Neuron (in vitro differentiated cells): ENCODE measurements at regions not wholly inside any gene's neighbourhood (a gene's known extent, or its start where the extent isn't known, plus 50 kb on each side); places are given as distances from the start of the nearest gene placed in this dataset.

Experiments
- H2AFZ ChIP-seq: one replicate; pipeline ENCODE4 v1.6.1; 2013; ENCODE audit warnings: low read depth, mild to moderate bottlenecking, inconsistent platforms, low read length, moderate library complexity
- H3K27me3 ChIP-seq: one replicate; pipeline ENCODE4 v1.6.1; 2013; ENCODE audit warnings: low read length; ENCODE audit not compliant: insufficient read depth
- H3K36me3 ChIP-seq: one replicate; pipeline ENCODE4 v1.6.1; 2013; ENCODE audit warnings: low read length; ENCODE audit not compliant: insufficient read depth
- H3K4me1 ChIP-seq: one replicate; pipeline ENCODE4 v1.6.1; 2013; ENCODE audit warnings: low read length; ENCODE audit not compliant: insufficient read depth
- H3K4me3 ChIP-seq: 2 replicates; pipeline ENCODE4 v1.5.1; 2013; ENCODE audit warnings: mild to moderate bottlenecking, low read length, moderate library complexity
- H3K9me3 ChIP-seq: one replicate; pipeline ENCODE4 v1.6.1; 2013; ENCODE audit warnings: low read length

- Histone ChIP-seq H3K27me3 (no peaks in the 10 kb centered on the region), H3K9me3 (no peaks in the 10 kb centered on the region), H3K36me3 (no peaks in the 10 kb centered on the region), H3K4me1 (no peaks in the 10 kb centered on the region), H2AFZ (no peak overlapping the region), H3K4me3 (no peak overlapping the region)
These were observed 74.0 kb upstream of the SEC61G start for GRCh38 chr7:54833001-54833467.

- H3K4me3 ChIP-seq, result no peak overlapping the region
- no peaks in the 10 kb centered on the region for H3K4me1 ChIP-seq
- no peak overlapping the region for H2AFZ ChIP-seq
- H3K9me3 ChIP-seq, result no peaks in the 10 kb centered on the region
- H3K36me3 ChIP-seq, result no peaks in the 10 kb centered on the region
- no peaks in the 10 kb centered on the region for H3K27me3 ChIP-seq
These were observed 78.2 kb upstream of the SEC61G start for GRCh38 chr7:54837168-54837567.

- H3K36me3 ChIP-seq, result no peaks in the 10 kb centered on the region
- H2AFZ ChIP-seq, result no peak overlapping the region
- no peak overlapping the region for H3K4me3 ChIP-seq
- no peaks in the 10 kb centered on the region for H3K9me3 ChIP-seq
- no peaks in the 10 kb centered on the region for H3K27me3 ChIP-seq
- H3K4me1 ChIP-seq, result no peaks in the 10 kb centered on the region
These were observed 78.8 kb upstream of the SEC61G start for GRCh38 chr7:54837761-54838160.

- no peaks in the 10 kb centered on the region for H3K9me3 ChIP-seq
- no peaks in the 10 kb centered on the region for H3K27me3 ChIP-seq
- H3K36me3 ChIP-seq, result no peaks in the 10 kb centered on the region
- no peak overlapping the region for H3K4me3 ChIP-seq
- H3K4me1 ChIP-seq, result no peaks in the 10 kb centered on the region
- no peak overlapping the region for H2AFZ ChIP-seq
These were observed 79.3 kb upstream of the SEC61G start for GRCh38 chr7:54838175-54838910.

- no peaks in the 10 kb centered on the region for H3K4me1 ChIP-seq
- H2AFZ ChIP-seq, result no peak overlapping the region
- H3K27me3 ChIP-seq, result no peaks in the 10 kb centered on the region
- H3K4me3 ChIP-seq, result no peak overlapping the region
- no peaks in the 10 kb centered on the region for H3K36me3 ChIP-seq
- no peaks in the 10 kb centered on the region for H3K9me3 ChIP-seq
These were observed 80.7 kb upstream of the SEC61G start for GRCh38 chr7:54839575-54840213.

- Histone ChIP-seq H3K9me3 (no peaks in the 10 kb centered on the region), H3K36me3 (no peaks in the 10 kb centered on the region), H3K4me1 (no peaks in the 10 kb centered on the region), H3K27me3 (no peaks in the 10 kb centered on the region), H2AFZ (no peak overlapping the region), H3K4me3 (no peak overlapping the region)
These were observed 83.0 kb upstream of the SEC61G start for GRCh38 chr7:54841772-54842697.

- Histone ChIP-seq H3K4me3 (no peak overlapping the region), H2AFZ (no peak overlapping the region), H3K9me3 (no peaks in the 10 kb centered on the region), H3K4me1 (no peaks in the 10 kb centered on the region), H3K36me3 (no peaks in the 10 kb centered on the region), H3K27me3 (no peaks in the 10 kb centered on the region)
These were observed 84.9 kb upstream of the SEC61G start for GRCh38 chr7:54843841-54844355.

GRCh38 chr7:54846273-54846672 is 87.3 kb upstream of the SEC61G start:
- no peak overlapping the region for H3K4me3 ChIP-seq
- no peaks in the 10 kb centered on the region for H3K27me3 ChIP-seq
- H3K9me3 ChIP-seq, result no peaks in the 10 kb centered on the region
- no peak overlapping the region for H2AFZ ChIP-seq
- H3K4me1 ChIP-seq, result no peaks in the 10 kb centered on the region
- H3K36me3 ChIP-seq, result no peaks in the 10 kb centered on the region

- no peaks in the 10 kb centered on the region for H3K4me1 ChIP-seq
- no peak overlapping the region for H2AFZ ChIP-seq
- H3K4me3 ChIP-seq, result no peak overlapping the region
- no peaks in the 10 kb centered on the region for H3K27me3 ChIP-seq
- H3K9me3 ChIP-seq, result no peaks in the 10 kb centered on the region
- no peaks in the 10 kb centered on the region for H3K36me3 ChIP-seq
These were observed 88.9 kb upstream of the SEC61G start for GRCh38 chr7:54847921-54848320.

GRCh38 chr7:54856856-54857255 is 97.8 kb upstream of the SEC61G start:
- no peaks in the 10 kb centered on the region for H3K36me3 ChIP-seq
- H3K4me3 ChIP-seq, result no peak overlapping the region
- peaks cover 8% of the 10 kb centered on the region for H3K4me1 ChIP-seq
- H3K9me3 ChIP-seq, result peaks cover 2% of the 10 kb centered on the region
- H2AFZ ChIP-seq, result no peak overlapping the region
- H3K27me3 ChIP-seq, result peaks cover 2% of the 10 kb centered on the region

- Histone ChIP-seq H3K36me3 (no peaks in the 10 kb centered on the region), H3K27me3 (peaks cover 2% of the 10 kb centered on the region), H3K4me1 (peaks cover 8% of the 10 kb centered on the region), H3K9me3 (peaks cover 2% of the 10 kb centered on the region), H3K4me3 (no peak overlapping the region), H2AFZ (no peak overlapping the region)
These were observed 98.3 kb upstream of the SEC61G start for GRCh38 chr7:54857294-54857693.

GRCh38 chr7:54858008-54858692 is 99.1 kb upstream of the SEC61G start:
- H3K36me3 ChIP-seq, result no peaks in the 10 kb centered on the region

More at GRCh38 chr7:54858008-54858692, 99.1 kb upstream of the SEC61G start:
- peaks cover 2% of the 10 kb centered on the region for H3K27me3 ChIP-seq
- no peak overlapping the region for H2AFZ ChIP-seq
- H3K9me3 ChIP-seq, result peaks cover 2% of the 10 kb centered on the region
- no peak overlapping the region for H3K4me3 ChIP-seq
- H3K4me1 ChIP-seq, result peaks cover 8% of the 10 kb centered on the region
